ENCODE measurements at regions not wholly inside any gene's neighbourhood (a gene's known extent, or its start where the extent isn't known, plus 50 kb on each side); places are given as distances from the start of the nearest gene placed in this dataset.

DNA sequence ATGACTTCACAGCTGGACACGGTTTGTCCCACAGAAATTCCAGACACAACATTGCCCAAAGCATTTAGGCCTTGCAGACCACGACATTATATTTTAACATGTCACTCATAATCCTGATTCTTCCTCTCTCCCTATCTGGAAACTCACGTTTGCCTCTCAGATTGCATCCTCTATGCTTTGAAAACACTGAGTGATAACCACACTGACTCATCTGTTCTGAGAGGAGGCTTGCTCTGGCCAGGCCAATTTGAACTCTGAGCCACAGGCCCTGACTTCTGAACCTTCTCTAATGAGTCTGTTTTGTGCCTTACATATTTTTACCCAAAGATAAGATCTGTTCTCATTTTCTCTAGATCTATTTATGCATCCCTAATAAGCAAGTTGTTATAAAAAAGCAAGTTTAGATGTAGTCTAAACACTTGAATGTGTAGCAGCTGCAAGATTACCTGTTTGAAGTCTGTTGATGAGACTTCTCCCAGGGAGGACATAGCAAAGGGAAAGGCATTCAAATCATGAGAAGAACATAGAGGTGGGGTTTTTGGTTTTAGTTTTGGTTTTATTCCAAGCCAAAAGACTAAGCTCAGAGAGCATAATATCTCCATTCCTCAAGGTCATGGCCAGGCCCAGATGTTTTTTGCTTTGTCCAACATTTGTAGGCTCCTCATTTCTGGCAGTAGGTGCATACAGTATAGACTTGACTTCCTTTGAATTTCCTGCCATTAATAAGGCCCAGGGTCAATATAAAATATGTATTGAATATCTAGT is 234.4 kb upstream of the LRTM1 start:
- H3K27me3 Mint-ChIP-seq, result no peaks in the 10 kb centered on the region
- H3K9me3 ChIP-seq (ENCODE audit: low read length), result no peaks in the 10 kb centered on the region
- CTCF ChIA-PET, result no interaction called here
- H3K9me3 Mint-ChIP-seq, result peaks cover 0 to 9% (median 0%) of the 10 kb centered on the region in 5 donors
- H3K27ac ChIP-seq (ENCODE audit: low read depth, low read length), result no peak overlapping the region
- H3K36me3 ChIP-seq (ENCODE audit: insufficient read depth, low read length), result no peaks in the 10 kb centered on the region
- no peaks in the 10 kb centered on the region for H3K4me1 Mint-ChIP-seq
- H3K27me3 ChIP-seq (ENCODE audit: insufficient read depth, low read length, poor library complexity, severe bottlenecking), result no peaks in the 10 kb centered on the region
- no peak overlapping the region for H3K27ac Mint-ChIP-seq
- no peak overlapping the region for H3K4me3 Mint-ChIP-seq
- POLR2A ChIA-PET, result no interaction called here
- no peak for DNase-seq
- peaks cover 0 to 1% (median 0%) of the 10 kb centered on the region in 3 donors for H3K36me3 Mint-ChIP-seq
- H3K4me3 ChIP-seq (ENCODE audit: low read length), result no peak overlapping the region
- no peaks in the 10 kb centered on the region for H3K4me1 ChIP-seq (ENCODE audit: insufficient read depth, low read length)

- Histone ChIP-seq H3K9me3 (ENCODE audit: low read length) (no peaks in the 10 kb centered on the region), H3K27me3 (ENCODE audit: insufficient read depth, low read length, poor library complexity, severe bottlenecking) (no peaks in the 10 kb centered on the region), H3K27ac (ENCODE audit: low read depth, low read length) (no peak overlapping the region), H3K4me1 (ENCODE audit: insufficient read depth, low read length) (no peaks in the 10 kb centered on the region), H3K4me3 (ENCODE audit: low read length) (no peak overlapping the region), H3K36me3 (ENCODE audit: insufficient read depth, low read length) (no peaks in the 10 kb centered on the region)
- Mint-ChIP-seq H3K27me3 (no peaks in the 10 kb centered on the region), H3K4me1 (no peaks in the 10 kb centered on the region), H3K36me3 (peaks cover 0 to 1% (median 0%) of the 10 kb centered on the region in 3 donors), H3K4me3 (no peak overlapping the region), H3K9me3 (peaks cover 0 to 9% (median 0%) of the 10 kb centered on the region in 5 donors), H3K27ac (no peak overlapping the region)
- CTCF ChIA-PET, result no interaction called here
- POLR2A ChIA-PET, result no interaction called here
- no peak for DNase-seq
Observed at GRCh38 chr3:55161231-55161630, 233.4 kb upstream of the LRTM1 start.

DNA sequence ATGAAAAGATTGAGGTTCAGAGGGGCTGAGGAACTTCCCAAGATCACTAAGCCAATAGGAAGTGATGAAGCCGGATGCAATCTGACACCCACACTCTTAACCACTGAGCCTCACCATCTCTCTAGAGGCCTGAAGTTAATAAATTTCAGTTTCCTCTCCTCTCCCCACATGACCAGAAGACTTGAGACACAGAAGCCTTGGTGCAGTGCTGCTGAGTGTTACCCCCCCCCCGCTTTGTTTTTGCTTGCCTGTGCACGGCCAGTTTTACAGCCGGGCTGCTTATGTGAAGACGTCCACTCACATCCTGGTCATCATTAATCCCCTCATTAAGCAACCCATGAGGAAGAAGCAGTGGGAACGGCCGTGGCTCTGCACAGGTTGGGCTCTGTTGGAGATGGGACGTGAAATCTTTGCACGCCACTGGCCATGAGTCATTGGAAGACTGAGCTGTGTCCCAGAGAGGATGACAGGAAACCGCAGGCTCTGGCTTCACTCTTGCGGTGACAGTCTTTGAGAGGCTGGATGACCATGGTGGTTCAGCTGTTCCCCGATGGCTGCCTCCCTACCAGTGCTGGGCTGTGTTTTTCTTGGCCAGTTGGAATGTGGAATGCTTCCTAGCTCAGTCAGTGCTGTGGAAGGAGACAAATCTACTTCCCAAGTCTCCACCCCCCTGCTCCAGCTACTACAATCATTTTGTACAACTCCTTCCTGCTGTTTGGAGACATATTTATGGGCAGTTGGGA is 232.6 kb upstream of the LRTM1 start:
- H3K36me3 Mint-ChIP-seq, result peaks cover 0 to 1% (median 0%) of the 10 kb centered on the region in 3 donors
- Histone ChIP-seq H3K27me3 (ENCODE audit: insufficient read depth, low read length, poor library complexity, severe bottlenecking) (no peaks in the 10 kb centered on the region), H3K9me3 (ENCODE audit: low read length) (no peaks in the 10 kb centered on the region), H3K4me3 (ENCODE audit: low read length) (no peak overlapping the region), H3K4me1 (ENCODE audit: insufficient read depth, low read length) (no peaks in the 10 kb centered on the region), H3K27ac (ENCODE audit: low read depth, low read length) (no peak overlapping the region), H3K36me3 (ENCODE audit: insufficient read depth, low read length) (no peaks in the 10 kb centered on the region)
- H3K9me3 Mint-ChIP-seq, result peaks cover 0 to 9% (median 2%) of the 10 kb centered on the region in 5 donors
- no peak overlapping the region for H3K27ac Mint-ChIP-seq
- no peak overlapping the region for H3K4me3 Mint-ChIP-seq
- no peaks in the 10 kb centered on the region for H3K4me1 Mint-ChIP-seq
- no peak for DNase-seq
- H3K27me3 Mint-ChIP-seq, result no peaks in the 10 kb centered on the region
- POLR2A ChIA-PET, result no interaction called here
- CTCF ChIA-PET, result no interaction called here

DNA sequence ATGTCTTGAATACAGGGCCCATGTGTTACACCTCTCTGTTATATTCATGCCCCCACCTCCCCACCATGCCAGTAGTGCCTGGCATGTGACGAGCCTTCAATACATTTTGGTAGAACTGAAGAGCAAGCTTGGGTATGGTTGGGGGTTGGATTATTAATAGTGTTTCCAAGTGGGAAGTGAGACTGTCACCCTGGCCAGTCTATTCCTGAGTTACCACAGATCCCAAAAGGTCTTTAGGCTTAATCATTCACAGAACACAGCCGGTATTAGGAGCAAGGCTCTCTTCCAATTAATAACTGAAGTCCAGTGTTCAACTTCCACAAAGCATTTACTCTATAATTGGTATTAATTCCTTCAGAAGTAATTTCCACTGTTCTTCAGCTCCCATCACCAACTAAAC is 231.9 kb upstream of the LRTM1 start:
- H3K4me3 ChIP-seq (ENCODE audit: low read length), result no peak overlapping the region
- Mint-ChIP-seq H3K9me3 (peaks cover 0 to 9% (median 4%) of the 10 kb centered on the region in 5 donors), H3K27me3 (no peaks in the 10 kb centered on the region), H3K4me3 (no peak overlapping the region), H3K4me1 (no peaks in the 10 kb centered on the region), H3K27ac (no peak overlapping the region), H3K36me3 (peaks cover 0 to 1% (median 0%) of the 10 kb centered on the region in 3 donors)
- ChIA-PET POLR2A (no interaction called here), CTCF (no interaction called here)
- H3K4me1 ChIP-seq (ENCODE audit: insufficient read depth, low read length), result no peaks in the 10 kb centered on the region
- no peaks in the 10 kb centered on the region for H3K36me3 ChIP-seq (ENCODE audit: insufficient read depth, low read length)
- H3K9me3 ChIP-seq (ENCODE audit: low read length), result no peaks in the 10 kb centered on the region
- DNase-seq, result no peak
- H3K27me3 ChIP-seq (ENCODE audit: insufficient read depth, low read length, poor library complexity, severe bottlenecking), result no peaks in the 10 kb centered on the region
- no peak overlapping the region for H3K27ac ChIP-seq (ENCODE audit: low read depth, low read length)

GRCh38 chr3:55159016-55159415 is 231.2 kb upstream of the LRTM1 start:
- Histone ChIP-seq H3K9me3 (ENCODE audit: low read length) (no peaks in the 10 kb centered on the region), H3K4me1 (ENCODE audit: insufficient read depth, low read length) (no peaks in the 10 kb centered on the region), H3K4me3 (ENCODE audit: low read length) (no peak overlapping the region), H3K27me3 (ENCODE audit: insufficient read depth, low read length, poor library complexity, severe bottlenecking) (no peaks in the 10 kb centered on the region), H3K27ac (ENCODE audit: low read depth, low read length) (no peak overlapping the region), H3K36me3 (ENCODE audit: insufficient read depth, low read length) (no peaks in the 10 kb centered on the region)
- Mint-ChIP-seq H3K36me3 (peaks cover 0 to 1% (median 0%) of the 10 kb centered on the region in 3 donors), H3K27me3 (no peaks in the 10 kb centered on the region), H3K27ac (no peak overlapping the region), H3K9me3 (peaks cover 0 to 9% (median 4%) of the 10 kb centered on the region in 5 donors), H3K4me3 (no peak overlapping the region), H3K4me1 (no peaks in the 10 kb centered on the region)
- ChIA-PET CTCF (no interaction called here), POLR2A (no interaction called here)
- DNase-seq, result no peak

DNA sequence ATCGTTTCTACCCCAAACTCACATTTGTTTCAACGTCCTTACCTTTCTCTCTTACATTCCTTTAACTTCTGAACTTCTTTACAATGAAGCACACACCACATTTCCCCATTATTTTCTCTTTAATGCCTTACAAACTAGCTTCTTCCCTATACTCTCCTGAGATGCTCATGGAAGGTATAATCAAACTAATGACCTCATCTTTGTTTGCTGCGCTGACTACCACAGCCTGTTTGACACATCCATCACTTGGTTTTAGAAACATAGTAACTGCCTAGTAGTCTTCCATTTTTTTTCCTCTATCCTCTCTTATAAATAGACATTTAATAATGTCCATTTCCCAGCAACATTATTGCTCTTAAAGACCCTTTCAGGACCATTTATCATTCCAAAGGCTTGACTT is 230.5 kb upstream of the LRTM1 start:
- no peaks in the 10 kb centered on the region for H3K9me3 ChIP-seq (ENCODE audit: low read length)
- H3K36me3 ChIP-seq (ENCODE audit: insufficient read depth, low read length), result no peaks in the 10 kb centered on the region
- no peak overlapping the region for H3K4me3 Mint-ChIP-seq
- peaks cover 0 to 9% (median 4%) of the 10 kb centered on the region in 5 donors for H3K9me3 Mint-ChIP-seq
- ChIA-PET POLR2A (no interaction called here), CTCF (no interaction called here)
- H3K27ac ChIP-seq (ENCODE audit: low read depth, low read length), result no peak overlapping the region
- no peak for DNase-seq
- H3K4me1 Mint-ChIP-seq, result no peaks in the 10 kb centered on the region
- no peaks in the 10 kb centered on the region for H3K27me3 Mint-ChIP-seq
- H3K27ac Mint-ChIP-seq, result no peak overlapping the region
- no peaks in the 10 kb centered on the region for H3K27me3 ChIP-seq (ENCODE audit: insufficient read depth, low read length, poor library complexity, severe bottlenecking)
- peaks cover 0 to 1% (median 0%) of the 10 kb centered on the region in 3 donors for H3K36me3 Mint-ChIP-seq
- H3K4me3 ChIP-seq (ENCODE audit: low read length), result no peak overlapping the region
- no peaks in the 10 kb centered on the region for H3K4me1 ChIP-seq (ENCODE audit: insufficient read depth, low read length)

DNA sequence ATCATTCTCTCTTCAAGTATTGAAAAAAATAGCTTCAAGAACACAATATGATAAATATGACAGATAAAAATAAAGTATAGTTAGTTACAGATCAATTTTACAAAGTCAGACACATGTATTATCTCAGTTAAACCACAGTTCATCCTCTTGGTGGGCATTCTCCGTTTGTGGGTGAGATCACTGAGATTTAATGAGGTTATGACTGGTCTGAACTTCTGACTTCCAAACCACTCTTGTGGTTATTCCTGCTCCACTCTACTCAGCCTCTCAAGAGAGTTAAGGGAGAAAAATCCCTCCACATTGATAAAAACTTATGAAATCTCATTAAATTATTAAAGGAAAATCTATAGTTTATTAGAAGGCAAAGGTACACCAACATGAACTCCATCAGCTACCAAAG is 229.9 kb upstream of the LRTM1 start:
- no peak overlapping the region for H3K4me3 ChIP-seq (ENCODE audit: low read length)
- H3K9me3 ChIP-seq (ENCODE audit: low read length), result no peaks in the 10 kb centered on the region
- Mint-ChIP-seq H3K4me1 (no peaks in the 10 kb centered on the region), H3K36me3 (peaks cover 0 to 1% (median 0%) of the 10 kb centered on the region in 3 donors), H3K4me3 (no peak overlapping the region), H3K27me3 (no peaks in the 10 kb centered on the region), H3K9me3 (peaks cover 0 to 6% (median 4%) of the 10 kb centered on the region in 5 donors), H3K27ac (no peak overlapping the region)
- H3K27ac ChIP-seq (ENCODE audit: low read depth, low read length), result no peak overlapping the region
- CTCF ChIA-PET, result no interaction called here
- no peaks in the 10 kb centered on the region for H3K36me3 ChIP-seq (ENCODE audit: insufficient read depth, low read length)
- no peak for DNase-seq
- no peaks in the 10 kb centered on the region for H3K4me1 ChIP-seq (ENCODE audit: insufficient read depth, low read length)
- POLR2A ChIA-PET, result no interaction called here
- no peaks in the 10 kb centered on the region for H3K27me3 ChIP-seq (ENCODE audit: insufficient read depth, low read length, poor library complexity, severe bottlenecking)

- POLR2A ChIA-PET, result no interaction called here
- peaks cover 0 to 6% (median 4%) of the 10 kb centered on the region in 5 donors for H3K9me3 Mint-ChIP-seq
- no peak for DNase-seq
- no peaks in the 10 kb centered on the region for H3K36me3 ChIP-seq (ENCODE audit: insufficient read depth, low read length)
- no peaks in the 10 kb centered on the region for H3K4me1 Mint-ChIP-seq
- no peaks in the 10 kb centered on the region for H3K27me3 ChIP-seq (ENCODE audit: insufficient read depth, low read length, poor library complexity, severe bottlenecking)
- H3K4me3 Mint-ChIP-seq, result no peak overlapping the region
- no peaks in the 10 kb centered on the region for H3K4me1 ChIP-seq (ENCODE audit: insufficient read depth, low read length)
- no peaks in the 10 kb centered on the region for H3K9me3 ChIP-seq (ENCODE audit: low read length)
- CTCF ChIA-PET, result no interaction called here
- no peak overlapping the region for H3K4me3 ChIP-seq (ENCODE audit: low read length)
- H3K27ac Mint-ChIP-seq, result no peak overlapping the region
- no peak overlapping the region for H3K27ac ChIP-seq (ENCODE audit: low read depth, low read length)
- peaks cover 0 to under 1% (median 0%) of the 10 kb centered on the region in 3 donors for H3K36me3 Mint-ChIP-seq
- no peaks in the 10 kb centered on the region for H3K27me3 Mint-ChIP-seq
Observed at GRCh38 chr3:55156851-55157650, 229.2 kb upstream of the LRTM1 start.

Measured in CD8-positive, alpha-beta memory T cell (primary cell).